ENCODE measurements at regions not wholly inside any gene's neighbourhood (a gene's known extent, or its start where the extent isn't known, plus 50 kb on each side); places are given as distances from the start of the nearest gene placed in this dataset.

DNA sequence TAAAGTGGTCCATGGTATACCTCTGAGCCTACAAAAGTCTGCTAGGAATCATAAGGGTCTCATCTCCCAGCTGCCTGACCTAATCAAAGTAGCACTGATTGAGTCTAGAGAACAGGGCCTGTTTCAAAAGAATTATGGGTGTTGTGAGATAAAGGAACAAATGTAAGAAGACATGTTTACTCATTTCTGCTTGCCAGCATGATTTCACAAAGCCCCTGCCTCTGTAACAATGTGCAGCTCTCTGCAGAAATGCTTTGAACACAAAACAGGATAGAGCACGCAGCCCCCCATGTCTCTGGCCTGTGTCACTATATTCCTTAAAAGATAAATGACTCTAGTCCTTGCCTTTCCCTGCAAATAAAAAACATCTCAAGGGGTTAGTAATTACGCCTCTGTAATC lies 94.7 kb upstream of the IGSF10 start:
- H2AFZ ChIP-seq (ENCODE audit: low read length) = no peak overlapping the region
- H3K23me2 ChIP-seq (ENCODE audit: low read depth, low read length) = no peaks in the 10 kb centered on the region
- H3K23ac ChIP-seq (ENCODE audit: insufficient read length) = no peak overlapping the region
- no peak overlapping the region for H3K18ac ChIP-seq (ENCODE audit: extremely low read depth, low read length)
- H4K20me1 ChIP-seq (replicated peaks in 1 of 2; ENCODE audit: control insufficient read depth in 1 of 2, insufficient read depth in 2 of 2, low read length in 2 of 2) = no peaks in the 10 kb centered on the region
- H3K4me3 ChIP-seq (ENCODE audit: extremely low read depth in 1 of 4, insufficient read depth in 2 of 4, low read depth in 3 of 4, low read length in 4 of 4) = no peak overlapping the region
- H4K5ac ChIP-seq (ENCODE audit: insufficient read length, low read depth, low read length) = no peak overlapping the region
- DNase-seq (ENCODE audit: low read depth in 1 of 2, low spot score in 2 of 2) = no peak
- no peak overlapping the region for H3K4ac ChIP-seq (replicated peaks; ENCODE audit: insufficient read length, low read depth, low read length)
- no peak overlapping the region for H2BK12ac ChIP-seq (ENCODE audit: low read depth, low read length)
- H3K27me3 ChIP-seq (replicated peaks in 1 of 4; ENCODE audit: control insufficient read depth in 3 of 4, extremely low read depth in 1 of 4, insufficient read depth in 3 of 4, low read length in 3 of 4) = no peaks in the 10 kb centered on the region
- H2BK15ac ChIP-seq (ENCODE audit: low read length) = no peak overlapping the region
- no peaks in the 10 kb centered on the region for H3K36me3 ChIP-seq (ENCODE audit: control insufficient read depth in 2 of 4, insufficient read depth in 4 of 4, low read length in 3 of 4)
- H2BK5ac ChIP-seq (ENCODE audit: low read depth, low read length) = no peak overlapping the region
- no peak overlapping the region for H3K9ac ChIP-seq (replicated peaks in 1 of 4; ENCODE audit: extremely low read depth in 1 of 4, low read depth in 3 of 4, low read length in 3 of 4)
- H4K8ac ChIP-seq (ENCODE audit: extremely low read depth, insufficient read depth, low read length) = no peak overlapping the region
- H4K91ac ChIP-seq (replicated peaks; ENCODE audit: insufficient read length, low read length) = no peak overlapping the region
- no peak for FAIRE-seq
- H3K4me1 ChIP-seq (replicated peaks in 1 of 4; ENCODE audit: control insufficient read depth in 3 of 4, insufficient read depth in 4 of 4, low read length in 3 of 4) = peaks cover 0 to 2% (median 0%) of the 10 kb centered on the region in 4 experiments; a peak in 1 of 7 replicates
- POLR2A ChIA-PET (ENCODE audit: partially characterized antibody) = no interaction called here
- H2BK120ac ChIP-seq (replicated peaks; ENCODE audit: low read depth, low read length) = no peak overlapping the region
- no peak overlapping the region for H3K4me2 ChIP-seq (ENCODE audit: insufficient read depth in 1 of 2, low read depth in 2 of 2, low read length in 2 of 2)
- H3K56ac ChIP-seq (replicated peaks; ENCODE audit: insufficient read length, low read depth, low read length) = no peak overlapping the region
- no peak overlapping the region for H3K14ac ChIP-seq (ENCODE audit: insufficient read length)
- H3K27ac ChIP-seq (ENCODE audit: low read depth, low read length) = no peak overlapping the region
- no peaks in the 10 kb centered on the region for H3K79me2 ChIP-seq (ENCODE audit: control insufficient read depth in 1 of 2, insufficient read depth in 2 of 2, low read length in 2 of 2)
- 89% methylated on average over 2 of the region's 2 CpGs; no CpG with 5 or more reads in 1 of the 2 experiments for WGBS, 2 experiments (ENCODE audit: extremely low coverage in 1 of 2, insufficient coverage in 1 of 2, insufficient read length in 1 of 2, insufficient replicate concordance in 2 of 2, low coverage in 1 of 2, low lambda C conversion rate in 2 of 2, missing lambda C conversion rate in 1 of 2)
- CTCF ChIA-PET (ENCODE audit: partially characterized antibody) = interaction anchor here (1.3 kb wide), 1 partner anchor 88 kb away, joined by 7 read pairs; no protein-coding TSS in a partner anchor
- no peak overlapping the region for H2AK5ac ChIP-seq (ENCODE audit: low read depth, low read length)
- no peaks in the 10 kb centered on the region for H3K79me1 ChIP-seq (ENCODE audit: low read depth, low read length)
- no peak overlapping the region for H2BK20ac ChIP-seq (ENCODE audit: low read length)
- H3K9me3 ChIP-seq (ENCODE audit: insufficient read depth in 2 of 2, low read depth in 1 of 2, low read length in 1 of 2) = peaks cover 0 to 3% of the 10 kb centered on the region in 2 experiments; a peak in 1 of 4 replicates
- TF ChIP-seq POLR2A (IDR thresholded peaks at IDR 0.05; ENCODE audit: control extremely low read depth in 1 of 2, low read depth in 2 of 2, low read length in 2 of 2) = no peak
- TF ChIP-seq, protein P1, sequence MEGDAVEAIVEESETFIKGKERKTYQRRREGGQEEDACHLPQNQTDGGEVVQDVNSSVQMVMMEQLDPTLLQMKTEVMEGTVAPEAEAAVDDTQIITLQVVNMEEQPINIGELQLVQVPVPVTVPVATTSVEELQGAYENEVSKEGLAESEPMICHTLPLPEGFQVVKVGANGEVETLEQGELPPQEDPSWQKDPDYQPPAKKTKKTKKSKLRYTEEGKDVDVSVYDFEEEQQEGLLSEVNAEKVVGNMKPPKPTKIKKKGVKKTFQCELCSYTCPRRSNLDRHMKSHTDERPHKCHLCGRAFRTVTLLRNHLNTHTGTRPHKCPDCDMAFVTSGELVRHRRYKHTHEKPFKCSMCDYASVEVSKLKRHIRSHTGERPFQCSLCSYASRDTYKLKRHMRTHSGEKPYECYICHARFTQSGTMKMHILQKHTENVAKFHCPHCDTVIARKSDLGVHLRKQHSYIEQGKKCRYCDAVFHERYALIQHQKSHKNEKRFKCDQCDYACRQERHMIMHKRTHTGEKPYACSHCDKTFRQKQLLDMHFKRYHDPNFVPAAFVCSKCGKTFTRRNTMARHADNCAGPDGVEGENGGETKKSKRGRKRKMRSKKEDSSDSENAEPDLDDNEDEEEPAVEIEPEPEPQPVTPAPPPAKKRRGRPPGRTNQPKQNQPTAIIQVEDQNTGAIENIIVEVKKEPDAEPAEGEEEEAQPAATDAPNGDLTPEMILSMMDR (IDR thresholded peaks at IDR 0.05; ENCODE audit: control extremely low read depth in 1 of 3, insufficient read depth in 1 of 3, low read depth in 1 of 3, low read length in 3 of 3) = no peak
- no peak for TF ChIP-seq YY1 (IDR thresholded peaks at IDR 0.05; ENCODE audit: low read depth, low read length)
- no peak for TF ChIP-seq BACH1 (IDR thresholded peaks at IDR 0.05; ENCODE audit: low read length)
- TF ChIP-seq TAF1 (IDR thresholded peaks at IDR 0.05; ENCODE audit: low read depth, low read length) = no peak
- TF ChIP-seq SP1 (IDR thresholded peaks at IDR 0.05; ENCODE audit: low read depth, low read length) = no peak
- no peak for TF ChIP-seq JUND (IDR thresholded peaks at IDR 0.05; ENCODE audit: low read length)
- no peak for TF ChIP-seq RNF2 (IDR thresholded peaks at IDR 0.05; ENCODE audit: borderline replicate concordance, low read depth, low read length, missing control alignments, poor library complexity, severe bottlenecking)
- TF ChIP-seq EP300 (IDR thresholded peaks at IDR 0.05; ENCODE audit: borderline replicate concordance in 1 of 2, low read depth in 2 of 2, low read length in 2 of 2) = no peak
- TF ChIP-seq, protein P2, sequence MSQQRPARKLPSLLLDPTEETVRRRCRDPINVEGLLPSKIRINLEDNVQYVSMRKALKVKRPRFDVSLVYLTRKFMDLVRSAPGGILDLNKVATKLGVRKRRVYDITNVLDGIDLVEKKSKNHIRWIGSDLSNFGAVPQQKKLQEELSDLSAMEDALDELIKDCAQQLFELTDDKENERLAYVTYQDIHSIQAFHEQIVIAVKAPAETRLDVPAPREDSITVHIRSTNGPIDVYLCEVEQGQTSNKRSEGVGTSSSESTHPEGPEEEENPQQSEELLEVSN (IDR thresholded peaks at IDR 0.05) = no peak
- TF ChIP-seq MAFK (IDR thresholded peaks at IDR 0.05; ENCODE audit: low read depth, low read length) = no peak
- TF ChIP-seq GTF2F1 (IDR thresholded peaks at IDR 0.05; ENCODE audit: borderline replicate concordance, low read depth, low read length) = no peak
